HUES6 (cell line): ENCODE measurements at regions not wholly inside any gene's neighbourhood (a gene's known extent, or its start where the extent isn't known, plus 50 kb on each side); places are given as distances from the start of the nearest gene placed in this dataset.
"Not testable (repeated sequence)": the region's sequence is repeated elsewhere in the genome, so short reads cannot be mapped to it uniquely, and the experiment has no call there.

Experiments
- H3K27ac ChIP-seq: 2 replicates; pipeline ENCODE4 v1.7.0; 2013; ENCODE audit warnings: low read depth, mild to moderate bottlenecking, low read length, inconsistent platforms
- H3K27me3 ChIP-seq: 2 replicates; pipeline ENCODE4 v1.6.1; 2013; ENCODE audit warnings: low read length; ENCODE audit not compliant: control insufficient read depth, insufficient read depth
- H3K36me3 ChIP-seq: 2 replicates; pipeline ENCODE4 v1.6.1; 2013; ENCODE audit warnings: low read length; ENCODE audit not compliant: control insufficient read depth, insufficient read depth
- H3K4me1 ChIP-seq: 2 replicates; pipeline ENCODE4 v1.6.1; 2013; ENCODE audit warnings: low read length; ENCODE audit not compliant: control insufficient read depth, insufficient read depth
- H3K4me3 ChIP-seq: 2 replicates; pipeline ENCODE4 v1.5.1; 2013; ENCODE audit warnings: low read depth, low read length
- H3K9ac ChIP-seq: one replicate; pipeline ENCODE4 v1.6.1; 2013; ENCODE audit warnings: mild to moderate bottlenecking, low read length
- H3K9me3 ChIP-seq: 2 replicates; pipeline ENCODE4 v1.6.1; 2013; ENCODE audit warnings: low read depth, low read length; ENCODE audit not compliant: control insufficient read depth, insufficient read depth

GRCh38 chr1:145553795-145554194, 54.0 kb upstream of the GPR89A start:
- not testable (repeated sequence) for H3K27ac ChIP-seq, H3K27me3 ChIP-seq, H3K4me1 ChIP-seq, H3K9ac ChIP-seq, H3K9me3 ChIP-seq, H3K4me3 ChIP-seq, H3K36me3 ChIP-seq

- Histone ChIP-seq H3K4me1 (0 out of 2 replicates have a peak, but pooled peaks cover 5% of the 10 kb centered on the region), H3K27me3 (no peaks in the 10 kb centered on the region), H3K9me3 (no peaks in the 10 kb centered on the region), H3K36me3 (no peaks in the 10 kb centered on the region), H3K9ac (no peak overlapping the region), H3K4me3 (no peak overlapping the region), H3K27ac (no peak overlapping the region)
Observed at GRCh38 chr1:145545055-145545454, 62.7 kb upstream of the GPR89A start.

DNA sequence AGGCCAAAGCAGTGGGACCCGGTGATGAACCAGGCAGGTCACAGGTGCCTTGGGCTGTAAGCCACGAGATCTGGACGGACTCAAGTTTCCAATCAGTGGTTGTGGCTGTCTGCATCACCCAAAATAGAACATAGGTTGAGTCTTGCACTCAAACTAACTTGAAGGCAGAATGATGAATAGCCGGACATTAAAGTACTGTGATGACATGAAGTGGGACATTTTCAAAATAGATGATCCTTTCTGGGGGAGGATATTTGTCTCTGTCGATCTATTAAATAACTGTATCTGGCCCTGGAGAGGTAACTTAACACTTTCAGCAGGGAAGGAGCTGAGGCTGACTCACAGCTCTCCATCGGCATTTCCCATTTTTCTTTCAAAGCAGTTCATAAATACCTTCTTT, 66.1 kb upstream of the GPR89A start:
- not testable (repeated sequence) for H3K9me3 ChIP-seq, H3K4me1 ChIP-seq, H3K36me3 ChIP-seq, H3K4me3 ChIP-seq, H3K27me3 ChIP-seq, H3K9ac ChIP-seq, H3K27ac ChIP-seq

DNA sequence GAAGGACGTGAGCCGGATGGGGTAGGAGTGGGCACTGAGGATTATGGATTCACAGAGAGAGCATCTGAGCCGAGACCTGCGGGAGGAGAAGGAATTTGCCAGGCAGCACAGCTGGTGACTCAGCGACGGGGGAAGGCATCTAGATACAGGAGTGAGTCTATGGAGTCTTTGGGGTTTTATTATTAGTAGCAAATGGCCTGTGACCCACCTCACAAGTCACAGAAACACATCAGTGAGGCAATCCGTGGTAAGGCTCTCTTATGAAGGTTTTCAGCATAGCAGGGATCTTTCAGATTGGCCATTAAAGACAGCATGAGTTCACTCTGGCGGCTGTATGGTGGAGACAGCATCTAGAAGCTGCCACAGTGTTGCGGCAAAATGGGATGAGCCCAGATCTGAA, 66.5 kb upstream of the GPR89A start:
- not testable (repeated sequence) for H3K27ac ChIP-seq, H3K36me3 ChIP-seq, H3K27me3 ChIP-seq, H3K9me3 ChIP-seq, H3K4me3 ChIP-seq, H3K4me1 ChIP-seq, H3K9ac ChIP-seq

GRCh38 chr1:145538118-145538882, 69.5 kb upstream of the GPR89A start:
- H3K9ac ChIP-seq, H3K27me3 ChIP-seq, H3K4me3 ChIP-seq, H3K9me3 ChIP-seq, H3K36me3 ChIP-seq, H3K27ac ChIP-seq, H3K4me1 ChIP-seq: not testable (repeated sequence)

- H3K9ac ChIP-seq, H3K9me3 ChIP-seq, H3K4me3 ChIP-seq, H3K4me1 ChIP-seq, H3K27ac ChIP-seq, H3K36me3 ChIP-seq, H3K27me3 ChIP-seq: not testable (repeated sequence)
Observed at GRCh38 chr1:145537003-145537402, 70.8 kb upstream of the GPR89A start.

DNA sequence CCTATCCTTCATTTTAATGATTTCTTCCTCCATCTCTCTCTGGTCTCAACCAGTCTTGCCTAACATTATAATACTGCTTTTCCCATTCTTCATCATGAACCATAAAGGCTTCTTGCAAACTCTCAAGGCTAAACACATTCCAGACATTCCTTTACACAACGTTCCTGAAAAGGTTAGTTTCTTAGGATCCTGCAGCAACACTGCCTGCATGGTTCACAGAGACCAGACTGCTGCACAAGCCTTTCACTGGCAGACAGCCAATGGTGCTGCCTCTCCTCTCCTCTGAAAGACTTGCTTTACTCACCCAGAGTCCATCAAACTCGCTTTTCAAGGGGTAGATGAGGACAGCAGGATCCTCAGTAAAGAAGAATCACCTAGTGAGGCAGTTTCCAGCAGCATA, 72.3 kb upstream of the GPR89A start:
- not testable (repeated sequence) for H3K4me3 ChIP-seq, H3K9me3 ChIP-seq, H3K4me1 ChIP-seq, H3K36me3 ChIP-seq, H3K27ac ChIP-seq, H3K27me3 ChIP-seq, H3K9ac ChIP-seq

DNA sequence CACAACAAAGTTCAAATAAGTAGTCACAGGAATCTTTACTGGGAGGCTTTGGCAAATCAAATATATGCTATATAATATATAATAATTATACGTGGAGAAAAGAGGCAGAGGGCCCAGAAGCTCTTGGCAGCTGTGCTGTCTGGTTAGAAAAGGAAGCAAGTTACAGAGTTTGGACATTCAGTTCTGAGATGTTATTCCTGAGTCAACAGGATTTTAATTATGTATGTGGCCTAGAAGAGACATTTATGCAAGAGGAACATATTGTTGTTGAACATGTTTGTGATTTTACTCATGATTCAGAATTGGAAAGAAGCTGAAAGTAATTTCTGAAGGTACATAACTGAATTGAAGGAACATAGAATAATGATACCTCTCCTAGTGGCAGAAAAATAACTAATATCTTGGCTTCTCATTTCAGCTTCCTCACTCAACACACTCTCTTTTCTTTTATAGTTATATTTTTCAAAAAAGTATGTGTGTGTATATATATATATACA, 79.7 kb upstream of the GPR89A start:
- H3K27me3 ChIP-seq, H3K4me3 ChIP-seq, H3K9ac ChIP-seq, H3K9me3 ChIP-seq, H3K27ac ChIP-seq, H3K4me1 ChIP-seq, H3K36me3 ChIP-seq: not testable (repeated sequence)

- not testable (repeated sequence) for H3K9me3 ChIP-seq, H3K4me1 ChIP-seq, H3K27ac ChIP-seq, H3K36me3 ChIP-seq, H3K9ac ChIP-seq, H3K27me3 ChIP-seq, H3K4me3 ChIP-seq
Observed at GRCh38 chr1:145520159-145520558, 87.6 kb upstream of the GPR89A start.

DNA sequence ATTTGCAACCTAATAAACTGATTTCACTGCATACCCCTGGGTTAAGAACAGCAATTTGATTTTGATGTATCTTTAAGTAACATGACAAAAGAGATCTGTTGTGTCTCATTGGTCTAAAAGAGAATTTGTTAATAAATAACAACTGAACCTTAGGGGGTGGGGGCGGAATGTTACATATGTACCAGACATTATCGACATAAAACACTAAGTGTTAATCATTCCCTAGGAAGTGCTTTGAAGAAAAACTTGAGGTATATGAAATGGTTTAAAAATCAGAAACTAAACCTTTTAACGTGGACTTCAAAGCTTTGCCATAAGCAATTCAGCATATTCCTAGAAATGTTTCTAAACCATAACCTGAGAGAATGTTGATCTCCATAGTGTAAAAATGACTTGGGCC, 88.5 kb upstream of the GPR89A start:
- not testable (repeated sequence) for H3K9me3 ChIP-seq, H3K4me3 ChIP-seq, H3K4me1 ChIP-seq, H3K36me3 ChIP-seq, H3K27ac ChIP-seq, H3K9ac ChIP-seq, H3K27me3 ChIP-seq

GRCh38 chr1:145513017-145513416, 87.6 kb upstream of the NBPF20 start:
- H3K4me3 ChIP-seq, H3K27me3 ChIP-seq, H3K9ac ChIP-seq, H3K9me3 ChIP-seq, H3K4me1 ChIP-seq, H3K27ac ChIP-seq, H3K36me3 ChIP-seq: not testable (repeated sequence)

DNA sequence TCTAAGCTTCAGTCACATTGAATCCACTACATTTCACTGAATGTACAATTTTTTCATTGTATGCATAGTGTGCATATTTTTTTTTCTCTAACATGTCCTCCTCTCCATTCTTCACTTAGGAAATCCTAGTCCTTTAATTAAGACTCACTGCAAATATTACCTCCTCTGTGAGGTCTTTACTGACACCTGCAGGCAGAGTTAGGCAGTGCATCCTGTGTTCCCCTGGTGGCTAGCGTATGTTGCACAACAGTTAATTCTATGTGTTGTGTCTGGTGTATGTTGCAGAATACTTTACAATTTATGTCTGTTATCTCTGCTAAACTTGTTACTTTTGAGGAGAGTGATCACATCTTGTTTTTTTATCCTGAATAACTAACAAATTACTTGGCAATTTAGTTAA, 82.7 kb upstream of the NBPF20 start:
- not testable (repeated sequence) for H3K27me3 ChIP-seq, H3K4me3 ChIP-seq, H3K9ac ChIP-seq, H3K27ac ChIP-seq, H3K9me3 ChIP-seq, H3K4me1 ChIP-seq, H3K36me3 ChIP-seq
